HepG2 (cell line): ENCODE measurements at regions not wholly inside any gene's neighbourhood (a gene's known extent, or its start where the extent isn't known, plus 50 kb on each side); places are given as distances from the start of the nearest gene placed in this dataset.

ENCODE experiments used
- DPF2 ChIP-seq: sonication (generic); formaldehyde crosslinking; IDR thresholded peaks from 2 replicates; pipeline ENCODE4 v1.4.0; 2020; ENCODE audit warnings: mild to moderate bottlenecking, low read depth, missing genetic modification reagents, borderline replicate concordance
- FOXK2 ChIP-seq: fragments of 450-650 bp; IDR thresholded peaks from 2 replicates; pipeline ENCODE4 v1.6.1; 2016
- GATAD1 ChIP-seq: IDR thresholded peaks from 2 replicates; pipeline ENCODE4 v1.6.1; 2016; ENCODE audit warnings: missing genetic modification reagents, missing compliant biosample characterization
- GRHL1 ChIP-seq: sonication (generic); formaldehyde crosslinking; conservative IDR thresholded peaks from 2 replicates; pipeline ENCODE4 v1.8.0; 2022; ENCODE audit warnings: missing genetic modification reagents
- HOXA3 ChIP-seq: sonication (generic); formaldehyde crosslinking; IDR thresholded peaks from 2 replicates; pipeline ENCODE4 v1.5.0; 2020; ENCODE audit warnings: missing genetic modification reagents
- IRF2 ChIP-seq: IDR thresholded peaks from 2 replicates; pipeline ENCODE4 v1.6.1; 2018; ENCODE audit warnings: missing genetic modification reagents, missing compliant biosample characterization
- JUNB ChIP-seq: sonication (generic); formaldehyde crosslinking; IDR thresholded peaks from 2 replicates; pipeline ENCODE4 v1.8.0; 2022; ENCODE audit warnings: missing genetic modification reagents, mild to moderate bottlenecking, borderline replicate concordance
- KDM5B ChIP-seq: sonication (generic); formaldehyde crosslinking; IDR thresholded peaks from 2 replicates; pipeline ENCODE4 v1.4.0; 2020; ENCODE audit warnings: missing genetic modification reagents, mild to moderate bottlenecking, borderline replicate concordance
- MAFF ChIP-seq: IDR thresholded peaks from 2 replicates; pipeline ENCODE4 v1.6.1; 2011; ENCODE audit warnings: low read depth, low read length, improper control_type of control experiment
- MZF1 ChIP-seq: sonication (generic); formaldehyde crosslinking; IDR thresholded peaks from 2 replicates; pipeline ENCODE4 v1.8.1; 2023; ENCODE audit warnings: mild to moderate bottlenecking, missing genetic modification reagents, borderline replicate concordance
- PAWR ChIP-seq: sonication (generic); formaldehyde crosslinking; IDR thresholded peaks from 2 replicates; pipeline ENCODE4 v1.4.0; 2020; ENCODE audit warnings: missing genetic modification reagents, mild to moderate bottlenecking, borderline replicate concordance
- PTBP1 ChIP-seq: fragments of 200-400 bp; formaldehyde crosslinking; IDR thresholded peaks from 2 replicates; pipeline ENCODE4 v1.6.1; 2018; ENCODE audit warnings: low read length, low read depth; ENCODE audit not compliant: poor library complexity, severe bottlenecking
- STAG1 ChIP-seq: sonication (generic); formaldehyde crosslinking; IDR thresholded peaks from 2 replicates; pipeline ENCODE4 v1.4.0; 2020; ENCODE audit warnings: missing genetic modification reagents
- STAT5B ChIP-seq: sonication (generic); formaldehyde crosslinking; IDR thresholded peaks from 2 replicates; pipeline ENCODE4 v1.4.0; 2020; ENCODE audit warnings: missing genetic modification reagents
- TEAD3 ChIP-seq: optimal IDR thresholded peaks from 2 replicates; pipeline ENCODE3; 2016; ENCODE audit warnings: borderline replicate concordance
- TGIF2 ChIP-seq: IDR thresholded peaks from 2 replicates; pipeline ENCODE4 v1.6.1; 2016; ENCODE audit warnings: control low read depth, missing compliant biosample characterization
- ZBTB3 ChIP-seq: sonication (generic); formaldehyde crosslinking; IDR thresholded peaks from 2 replicates; pipeline ENCODE4 v1.4.0; 2020; ENCODE audit warnings: low read depth, mild to moderate bottlenecking, moderate library complexity, missing genetic modification reagents, borderline replicate concordance
- ZBTB8A ChIP-seq: sonication (generic); formaldehyde crosslinking; IDR thresholded peaks from 2 replicates; pipeline ENCODE4 v1.4.0; 2020; ENCODE audit warnings: mild to moderate bottlenecking, low read depth, missing genetic modification reagents, borderline replicate concordance
- ZKSCAN8 ChIP-seq: IDR thresholded peaks from 2 replicates; pipeline ENCODE4 v1.6.1; 2016; ENCODE audit warnings: borderline replicate concordance, missing genetic modification reagents, missing compliant biosample characterization
- ZNF101 ChIP-seq: sonication (generic); formaldehyde crosslinking; IDR thresholded peaks from 2 replicates; pipeline ENCODE4 v1.4.0; 2020; ENCODE audit warnings: mild to moderate bottlenecking, low read depth, missing genetic modification reagents, borderline replicate concordance
- ZNF24 ChIP-seq: fragments of 450-650 bp; IDR thresholded peaks from 2 replicates; pipeline ENCODE4 v1.6.1; 2017; ENCODE audit warnings: antibody characterized with exemption, mild to moderate bottlenecking
- ZNF253 ChIP-seq: sonication (generic); formaldehyde crosslinking; IDR thresholded peaks from 2 replicates; pipeline ENCODE4 v1.8.0; 2022; ENCODE audit warnings: mild to moderate bottlenecking, missing genetic modification reagents, borderline replicate concordance
- ZNF317 ChIP-seq: sonication (generic); formaldehyde crosslinking; IDR thresholded peaks from 2 replicates; pipeline ENCODE4 v1.5.0; 2020; ENCODE audit warnings: mild to moderate bottlenecking, missing genetic modification reagents
- ZNF550 ChIP-seq: sonication (generic); formaldehyde crosslinking; IDR thresholded peaks from 2 replicates; pipeline ENCODE4 v1.4.0; 2020; ENCODE audit warnings: mild to moderate bottlenecking, missing genetic modification reagents, borderline replicate concordance
- ZNF558 ChIP-seq: sonication (generic); formaldehyde crosslinking; IDR thresholded peaks from 2 replicates; pipeline ENCODE4 v1.9.0; 2022; ENCODE audit warnings: mild to moderate bottlenecking, missing genetic modification reagents, borderline replicate concordance
- ZNF788 ChIP-seq: sonication (generic); formaldehyde crosslinking; IDR thresholded peaks from 2 replicates; pipeline ENCODE4 v1.5.0; 2020; ENCODE audit warnings: mild to moderate bottlenecking, missing genetic modification reagents, borderline replicate concordance
- ZNF879 ChIP-seq: sonication (generic); formaldehyde crosslinking; IDR thresholded peaks from 2 replicates; pipeline ENCODE4 v1.8.1; 2023; ENCODE audit warnings: missing genetic modification reagents
- ZSCAN30 ChIP-seq: sonication (generic); formaldehyde crosslinking; IDR thresholded peaks from 2 replicates; pipeline ENCODE4 v1.5.0; 2020; ENCODE audit warnings: mild to moderate bottlenecking, missing genetic modification reagents
- ZSCAN31 ChIP-seq: sonication (generic); formaldehyde crosslinking; IDR thresholded peaks from 2 replicates; pipeline ENCODE4 v1.5.0; 2020; ENCODE audit warnings: low read depth, mild to moderate bottlenecking, missing genetic modification reagents
- TF ChIP-seq, protein P1 (sequence below): sonication (generic); formaldehyde crosslinking; IDR thresholded peaks from 2 replicates; pipeline ENCODE4 v1.8.0; 2022; ENCODE audit warnings: mild to moderate bottlenecking, missing genetic modification reagents; ENCODE audit not compliant: insufficient replicate concordance

DNA sequence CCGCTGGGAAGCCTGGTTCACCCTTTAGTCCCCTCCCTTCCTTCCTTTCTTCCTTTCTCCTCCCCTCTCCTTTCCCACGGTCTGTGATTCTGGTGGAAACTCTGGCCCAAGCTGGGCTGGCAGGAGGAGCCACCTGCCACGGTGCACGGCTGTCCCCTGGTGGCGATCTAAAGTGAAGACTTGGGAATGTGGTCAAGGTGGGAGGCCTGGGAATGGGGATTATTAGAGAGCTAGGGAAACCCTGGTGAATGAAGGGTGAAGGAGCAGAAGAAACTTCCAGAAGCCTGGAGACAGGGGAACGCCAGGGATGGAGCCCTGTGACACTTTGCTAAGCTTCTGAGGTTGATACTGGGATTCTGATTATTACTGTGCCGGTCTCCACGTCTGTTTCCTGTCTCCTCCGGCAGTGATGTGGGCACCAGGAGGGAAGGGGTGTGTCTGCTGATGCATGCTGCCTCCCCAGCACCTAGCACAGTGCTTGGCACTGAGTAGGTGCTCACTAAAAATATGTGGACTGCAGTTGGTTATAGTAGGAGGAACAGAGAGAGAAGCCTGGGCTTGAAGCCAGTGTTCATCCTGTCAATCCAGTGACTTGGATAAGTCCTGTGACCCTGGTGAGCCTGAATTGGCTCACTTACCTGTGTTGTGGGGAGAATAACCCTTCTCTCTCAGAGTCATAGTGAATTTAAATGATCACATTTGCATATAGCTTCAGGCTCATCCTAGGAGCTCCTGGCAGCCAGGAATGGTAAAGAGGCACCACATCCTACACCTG lies 71.2 kb upstream of the NBPF3 start (continued):
- TF ChIP-seq HOXA3 (CRISPR knock-in tag) = no peak
- no peak for TF ChIP-seq GRHL1 (CRISPR knock-in tag)
- no peak for TF ChIP-seq STAT5B (CRISPR knock-in tag)
- no peak for TF ChIP-seq ZNF879 (CRISPR knock-in tag)
- TF ChIP-seq DPF2 (CRISPR knock-in tag) = no peak
- TF ChIP-seq PAWR (CRISPR knock-in tag) = no peak
- TF ChIP-seq IRF2 (CRISPR knock-in tag) = peak; percentile 70
- TF ChIP-seq ZNF550 (CRISPR knock-in tag) = no peak
- TF ChIP-seq ZNF253 (CRISPR knock-in tag) = no peak
- TF ChIP-seq ZNF101 (CRISPR knock-in tag) = no peak
- TF ChIP-seq, protein P1, sequence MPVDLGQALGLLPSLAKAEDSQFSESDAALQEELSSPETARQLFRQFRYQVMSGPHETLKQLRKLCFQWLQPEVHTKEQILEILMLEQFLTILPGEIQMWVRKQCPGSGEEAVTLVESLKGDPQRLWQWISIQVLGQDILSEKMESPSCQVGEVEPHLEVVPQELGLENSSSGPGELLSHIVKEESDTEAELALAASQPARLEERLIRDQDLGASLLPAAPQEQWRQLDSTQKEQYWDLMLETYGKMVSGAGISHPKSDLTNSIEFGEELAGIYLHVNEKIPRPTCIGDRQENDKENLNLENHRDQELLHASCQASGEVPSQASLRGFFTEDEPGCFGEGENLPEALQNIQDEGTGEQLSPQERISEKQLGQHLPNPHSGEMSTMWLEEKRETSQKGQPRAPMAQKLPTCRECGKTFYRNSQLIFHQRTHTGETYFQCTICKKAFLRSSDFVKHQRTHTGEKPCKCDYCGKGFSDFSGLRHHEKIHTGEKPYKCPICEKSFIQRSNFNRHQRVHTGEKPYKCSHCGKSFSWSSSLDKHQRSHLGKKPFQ = no peak
- TF ChIP-seq GATAD1 = peak; percentile 64; the same call in 1 of the 2 replicates
- peak; percentile 73; the same call in 1 of the 2 replicates for TF ChIP-seq ZSCAN31
- TF ChIP-seq ZNF24 = no peak
- TF ChIP-seq STAG1 (CRISPR knock-in tag) = peak; percentile 100
- TF ChIP-seq ZNF317 (CRISPR knock-in tag) = no peak
- no peak for TF ChIP-seq ZNF558
- TF ChIP-seq ZBTB8A (CRISPR knock-in tag) = no peak
- TF ChIP-seq FOXK2 = no peak
- TF ChIP-seq MAFF = no peak
- no peak for TF ChIP-seq ZBTB3
- no peak for TF ChIP-seq ZSCAN30
- no peak for TF ChIP-seq KDM5B (CRISPR knock-in tag)
- TF ChIP-seq TGIF2 (CRISPR knock-in tag) = no peak
- TF ChIP-seq MZF1 (CRISPR knock-in tag) = no peak
- TF ChIP-seq ZNF788 (CRISPR knock-in tag) = no peak
- TF ChIP-seq TEAD3 (CRISPR knock-in tag) = peak; percentile 87
- TF ChIP-seq JUNB (CRISPR knock-in tag) = no peak
- TF ChIP-seq PTBP1 = no peak
- TF ChIP-seq ZKSCAN8 (CRISPR knock-in tag) = peak; percentile 61; the same call in 1 of the 2 replicates
